AG09309 (cell line): ENCODE measurements at regions not wholly inside any gene's neighbourhood (a gene's known extent, or its start where the extent isn't known, plus 50 kb on each side); places are given as distances from the start of the nearest gene placed in this dataset.
"Not testable (repeated sequence)": the region's sequence is repeated elsewhere in the genome, so short reads cannot be mapped to it uniquely, and the experiment has no call there.

Experiments used
- DNase-seq: peaks from one replicate; pipeline ENCODE4 v3.0.0-alpha.2; 2010; ENCODE audit warnings: low read depth
- H3K4me3 ChIP-seq: 2 replicates; pipeline ENCODE4 v1.5.1; 2011; ENCODE audit warnings: mild to moderate bottlenecking, low read depth, low read length, moderate library complexity; ENCODE audit not compliant: control insufficient read depth
- TF ChIP-seq, protein P1 (sequence below): IDR thresholded peaks from 2 replicates; pipeline ENCODE4 v1.5.1; 2011; ENCODE audit warnings: mild to moderate bottlenecking, low read depth, low read length, inconsistent platforms; ENCODE audit not compliant: insufficient read depth, control insufficient read depth; ENCODE audit errors: missing control alignments

DNA sequence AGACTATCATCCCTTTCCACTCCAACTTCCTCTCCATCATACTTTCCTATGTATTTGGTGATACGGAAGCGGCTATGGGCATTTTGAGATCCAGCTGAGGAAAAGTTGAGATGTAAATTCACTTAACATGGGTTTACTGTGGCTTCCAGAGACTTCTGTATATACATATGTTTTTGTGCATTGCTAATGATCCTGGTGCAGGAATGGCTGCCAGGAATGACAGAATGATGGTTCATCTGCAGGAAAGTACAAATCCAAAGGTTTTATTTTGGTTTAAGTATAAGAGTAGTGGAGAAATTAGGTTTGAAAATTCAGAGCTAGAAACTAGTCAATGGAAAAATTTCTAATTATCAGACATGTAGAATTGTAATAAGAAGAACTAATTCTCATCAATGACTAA is 95.0 kb upstream of the PAM start:
- TF ChIP-seq, protein P1, sequence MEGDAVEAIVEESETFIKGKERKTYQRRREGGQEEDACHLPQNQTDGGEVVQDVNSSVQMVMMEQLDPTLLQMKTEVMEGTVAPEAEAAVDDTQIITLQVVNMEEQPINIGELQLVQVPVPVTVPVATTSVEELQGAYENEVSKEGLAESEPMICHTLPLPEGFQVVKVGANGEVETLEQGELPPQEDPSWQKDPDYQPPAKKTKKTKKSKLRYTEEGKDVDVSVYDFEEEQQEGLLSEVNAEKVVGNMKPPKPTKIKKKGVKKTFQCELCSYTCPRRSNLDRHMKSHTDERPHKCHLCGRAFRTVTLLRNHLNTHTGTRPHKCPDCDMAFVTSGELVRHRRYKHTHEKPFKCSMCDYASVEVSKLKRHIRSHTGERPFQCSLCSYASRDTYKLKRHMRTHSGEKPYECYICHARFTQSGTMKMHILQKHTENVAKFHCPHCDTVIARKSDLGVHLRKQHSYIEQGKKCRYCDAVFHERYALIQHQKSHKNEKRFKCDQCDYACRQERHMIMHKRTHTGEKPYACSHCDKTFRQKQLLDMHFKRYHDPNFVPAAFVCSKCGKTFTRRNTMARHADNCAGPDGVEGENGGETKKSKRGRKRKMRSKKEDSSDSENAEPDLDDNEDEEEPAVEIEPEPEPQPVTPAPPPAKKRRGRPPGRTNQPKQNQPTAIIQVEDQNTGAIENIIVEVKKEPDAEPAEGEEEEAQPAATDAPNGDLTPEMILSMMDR = no peak
- DNase-seq = no peak
- H3K4me3 ChIP-seq = no peak overlapping the region

- peak; percentile 1 for DNase-seq
- no peak overlapping the region for H3K4me3 ChIP-seq
- TF ChIP-seq, protein P1 = no peak
These were observed 91.2 kb upstream of the PAM start for GRCh38 chr5:102663749-102664530.

DNA sequence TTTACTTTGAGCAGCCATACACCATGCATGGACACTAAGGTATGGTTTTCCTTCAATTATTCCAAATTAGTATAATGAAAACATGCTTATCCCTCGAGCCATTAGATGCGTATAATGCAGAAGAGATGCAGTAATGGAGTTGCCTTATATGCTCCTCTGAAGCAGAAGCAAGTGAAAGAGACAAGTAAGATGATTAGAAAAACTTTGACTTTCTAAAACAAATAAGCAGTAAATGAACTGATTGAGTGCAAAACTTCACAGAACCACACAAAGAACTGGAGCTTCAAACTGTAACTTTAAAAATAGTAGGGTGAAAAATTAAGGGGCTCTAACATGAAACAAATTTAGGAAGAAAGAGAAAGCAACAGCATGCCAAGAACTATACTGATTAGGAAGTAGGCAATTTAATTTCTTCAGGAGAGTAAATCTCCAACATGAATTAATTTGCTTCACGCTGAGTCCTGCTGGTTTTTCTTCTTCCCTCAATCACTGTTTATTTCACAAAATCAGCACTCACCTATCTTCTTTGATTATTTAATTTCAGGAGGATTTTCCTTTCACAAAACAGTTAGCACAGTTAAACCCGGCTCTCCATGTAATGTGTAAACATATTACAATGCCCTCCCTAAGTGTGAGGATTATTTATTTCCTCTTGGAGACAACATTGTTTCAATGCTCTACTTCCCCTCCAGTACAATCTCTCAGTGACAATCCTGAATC is 90.3 kb upstream of the PAM start:
- TF ChIP-seq, protein P1 = no peak
- no peak overlapping the region for H3K4me3 ChIP-seq
- no peak for DNase-seq

- peak; percentile 23 for DNase-seq
- TF ChIP-seq, protein P1 = no peak
- H3K4me3 ChIP-seq = no peak overlapping the region
These were observed 88.8 kb upstream of the PAM start for GRCh38 chr5:102666164-102666946.

DNA sequence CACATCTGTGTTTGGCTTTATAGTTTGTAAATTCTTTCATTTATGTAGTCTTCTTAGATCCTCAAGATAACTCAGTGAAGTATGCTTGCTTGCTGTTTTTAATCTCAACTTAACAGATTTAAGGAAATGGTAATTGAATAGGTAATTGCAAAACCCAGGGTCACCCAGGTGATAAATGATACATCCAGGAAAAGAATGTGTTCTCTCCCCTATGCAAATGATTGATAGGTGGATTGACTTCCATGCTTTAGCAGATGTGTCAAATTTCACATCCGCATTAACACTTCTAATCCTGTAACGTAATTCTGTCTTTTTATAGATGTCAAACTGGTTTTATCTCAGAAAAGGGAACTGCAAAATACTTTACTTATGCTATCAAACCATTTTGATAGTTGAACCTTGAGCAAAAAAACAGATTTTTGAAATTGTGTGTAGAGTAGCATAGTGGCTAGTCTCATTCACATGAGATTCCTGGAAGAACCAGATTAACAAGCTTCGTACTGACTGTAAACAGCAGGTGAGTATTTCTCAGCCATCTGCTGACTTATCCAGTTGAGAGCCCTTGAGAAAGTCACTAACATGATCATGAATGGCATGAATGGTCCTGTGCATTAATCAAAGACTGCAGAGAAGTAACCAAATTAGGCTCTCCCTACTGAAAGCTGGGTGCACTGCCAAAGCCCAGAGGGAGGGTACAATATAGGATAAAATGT is 86.7 kb upstream of the PAM start:
- TF ChIP-seq, protein P1 = no peak
- no peak overlapping the region for H3K4me3 ChIP-seq
- no peak for DNase-seq

- TF ChIP-seq, protein P1 = peak; percentile 73
- H3K4me3 ChIP-seq = no peak overlapping the region
- no peak for DNase-seq
These were observed 84.8 kb upstream of the PAM start for GRCh38 chr5:102670224-102670836.

- not testable (repeated sequence) for H3K4me3 ChIP-seq, DNase-seq
These were observed 83.9 kb upstream of the PAM start for GRCh38 chr5:102671033-102671734.
